ENCODE measurements at regions not wholly inside any gene's neighbourhood (a gene's known extent, or its start where the extent isn't known, plus 50 kb on each side); places are given as distances from the start of the nearest gene placed in this dataset.

GRCh38 chr2:200209030-200209429 lies 97.5 kb upstream of the SPATS2L start:
- TF ChIP-seq, protein P1, sequence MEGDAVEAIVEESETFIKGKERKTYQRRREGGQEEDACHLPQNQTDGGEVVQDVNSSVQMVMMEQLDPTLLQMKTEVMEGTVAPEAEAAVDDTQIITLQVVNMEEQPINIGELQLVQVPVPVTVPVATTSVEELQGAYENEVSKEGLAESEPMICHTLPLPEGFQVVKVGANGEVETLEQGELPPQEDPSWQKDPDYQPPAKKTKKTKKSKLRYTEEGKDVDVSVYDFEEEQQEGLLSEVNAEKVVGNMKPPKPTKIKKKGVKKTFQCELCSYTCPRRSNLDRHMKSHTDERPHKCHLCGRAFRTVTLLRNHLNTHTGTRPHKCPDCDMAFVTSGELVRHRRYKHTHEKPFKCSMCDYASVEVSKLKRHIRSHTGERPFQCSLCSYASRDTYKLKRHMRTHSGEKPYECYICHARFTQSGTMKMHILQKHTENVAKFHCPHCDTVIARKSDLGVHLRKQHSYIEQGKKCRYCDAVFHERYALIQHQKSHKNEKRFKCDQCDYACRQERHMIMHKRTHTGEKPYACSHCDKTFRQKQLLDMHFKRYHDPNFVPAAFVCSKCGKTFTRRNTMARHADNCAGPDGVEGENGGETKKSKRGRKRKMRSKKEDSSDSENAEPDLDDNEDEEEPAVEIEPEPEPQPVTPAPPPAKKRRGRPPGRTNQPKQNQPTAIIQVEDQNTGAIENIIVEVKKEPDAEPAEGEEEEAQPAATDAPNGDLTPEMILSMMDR (IDR thresholded peaks at IDR 0.05), result no peak
- no peak for TF ChIP-seq ZFX (IDR thresholded peaks at IDR 0.05; ENCODE audit: borderline replicate concordance)
